Inferior parietal cortex (tissue), 1 donor: ENCODE measurements at regions not wholly inside any gene's neighbourhood (a gene's known extent, or its start where the extent isn't known, plus 50 kb on each side); places are given as distances from the start of the nearest gene placed in this dataset.

Experiments used
- DNase-seq: peaks from one replicate; pipeline ENCODE4 v3.0.0-alpha.2; 2016; ENCODE audit errors: extremely low spot score

GRCh38 chr4:42330002-42330592 lies 67.2 kb upstream of the SHISA3 start:
- no peak for DNase-seq

- no peak for DNase-seq
These were observed 66.2 kb upstream of the SHISA3 start for GRCh38 chr4:42331040-42331439.

- no peak for DNase-seq
These were observed 65.3 kb upstream of the SHISA3 start for GRCh38 chr4:42331914-42332368.

GRCh38 chr4:42339935-42340406 lies 57.3 kb upstream of the SHISA3 start:
- no peak for DNase-seq

GRCh38 chr4:42341518-42342026 lies 55.7 kb upstream of the SHISA3 start:
- no peak for DNase-seq

- no peak for DNase-seq
These were observed 54.8 kb upstream of the SHISA3 start for GRCh38 chr4:42342459-42342858.

GRCh38 chr4:42344309-42344708 lies 53.0 kb upstream of the SHISA3 start:
- no peak for DNase-seq

- DNase-seq: no peak
These were observed 52.5 kb upstream of the SHISA3 start for GRCh38 chr4:42344749-42345148.

GRCh38 chr4:42345962-42346544 lies 51.2 kb upstream of the SHISA3 start:
- no peak for DNase-seq

- no peak for DNase-seq
These were observed 50.2 kb upstream of the SHISA3 start for GRCh38 chr4:42347076-42347475.
